ENCODE measurements at regions not wholly inside any gene's neighbourhood (a gene's known extent, or its start where the extent isn't known, plus 50 kb on each side); places are given as distances from the start of the nearest gene placed in this dataset.

- TF ChIP-seq TEAD4 (IDR thresholded peaks at IDR 0.05; ENCODE audit: borderline replicate concordance, insufficient read depth) (no peak), RAD21 (IDR thresholded peaks at IDR 0.05; ENCODE audit: low read length) (no peak), CTCF (IDR thresholded peaks at IDR 0.05) (no peak)
Measured at GRCh38 chr14:101377069-101377468, 184.2 kb upstream of the DIO3 start.

Measured in SK-N-SH (cell line).